ENCODE measurements at regions not wholly inside any gene's neighbourhood (a gene's known extent, or its start where the extent isn't known, plus 50 kb on each side); places are given as distances from the start of the nearest gene placed in this dataset.

- no peak for TF ChIP-seq CTCF (IDR thresholded peaks at IDR 0.05; ENCODE audit: low read depth, low read length)
- no peak for DNase-seq (ENCODE audit: extremely low read depth, low read depth)
These were observed 583.4 kb upstream of the PKDCC start for GRCh38 chr2:41464395-41464794.

- DNase-seq (ENCODE audit: extremely low read depth, low read depth), result no peak
- no peak for TF ChIP-seq CTCF (IDR thresholded peaks at IDR 0.05; ENCODE audit: low read depth, low read length)
These were observed 571.9 kb upstream of the PKDCC start for GRCh38 chr2:41475959-41476358.

GRCh38 chr2:41482659-41483058 is 565.2 kb upstream of the PKDCC start:
- no peak for DNase-seq (ENCODE audit: extremely low read depth, low read depth)
- no peak for TF ChIP-seq CTCF (IDR thresholded peaks at IDR 0.05; ENCODE audit: low read depth, low read length)

- no peak for DNase-seq (ENCODE audit: extremely low read depth, low read depth)
- TF ChIP-seq CTCF (IDR thresholded peaks at IDR 0.05; ENCODE audit: low read depth, low read length), result no peak
These were observed 564.6 kb upstream of the PKDCC start for GRCh38 chr2:41483226-41483625.

- no peak for DNase-seq (ENCODE audit: extremely low read depth, low read depth)
- no peak for TF ChIP-seq CTCF (IDR thresholded peaks at IDR 0.05; ENCODE audit: low read depth, low read length)
These were observed 563.6 kb upstream of the PKDCC start for GRCh38 chr2:41483982-41484857.

GRCh38 chr2:41484858-41485234 is 563.0 kb upstream of the PKDCC start:
- TF ChIP-seq CTCF (IDR thresholded peaks at IDR 0.05; ENCODE audit: low read depth, low read length), result no peak
- no peak for DNase-seq (ENCODE audit: extremely low read depth, low read depth)

- TF ChIP-seq CTCF (IDR thresholded peaks at IDR 0.05; ENCODE audit: low read depth, low read length), result no peak
- DNase-seq (ENCODE audit: extremely low read depth, low read depth), result no peak
These were observed 560.9 kb upstream of the PKDCC start for GRCh38 chr2:41486948-41487347.

Measured in AG09319 (cell line).